Mammary epithelial cell (primary cell): ENCODE measurements at regions not wholly inside any gene's neighbourhood (a gene's known extent, or its start where the extent isn't known, plus 50 kb on each side); places are given as distances from the start of the nearest gene placed in this dataset.

Source experiments
- CTCF ChIP-seq, 2 donors: IDR thresholded peaks in 1 of 2; conservative IDR thresholded peaks in 1 of 2; 2 replicates each; pipeline ENCODE4 v1.5.1; 2011 to 2012; ENCODE audit warnings: inconsistent platforms in 2 of 2, low read length in 2 of 2, mild to moderate bottlenecking in 2 of 2, control low read depth in 1 of 2, low read depth in 1 of 2; ENCODE audit not compliant: insufficient read depth in 1 of 2; ENCODE audit errors: extremely low read depth in 1 of 2
- EZH2 ChIP-seq: IDR thresholded peaks from 2 replicates; pipeline ENCODE4 v1.6.1; 2012; ENCODE audit warnings: low read length, inconsistent platforms, borderline replicate concordance

DNA sequence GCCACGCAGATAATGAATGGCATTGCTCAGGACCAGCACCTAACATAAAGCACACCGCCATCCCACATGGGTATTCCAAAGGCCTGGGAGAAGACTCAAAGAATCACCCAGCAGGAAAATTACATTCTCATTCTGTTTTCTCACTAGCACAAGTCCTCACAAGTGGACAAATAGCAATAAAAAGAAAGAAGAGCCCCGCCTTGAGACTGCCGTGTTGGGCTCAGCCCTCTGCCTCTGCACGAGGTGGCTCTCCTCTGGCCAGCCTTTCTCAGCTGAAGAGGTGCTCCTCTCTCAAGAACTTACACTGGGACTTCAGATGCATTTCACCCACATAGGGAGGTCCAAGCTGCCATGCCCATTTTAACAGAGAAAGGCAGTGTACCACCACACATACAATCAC, 207.5 kb downstream of the SPTSSA start:
- no peak for TF ChIP-seq CTCF (conservative IDR thresholded peaks at IDR 0.05 in 1 of 2, IDR thresholded peaks at IDR 0.05 in 1 of 2; ENCODE audit: extremely low read depth in 1 of 2, insufficient read depth in 1 of 2, low read depth in 1 of 2, low read length in 2 of 2)
- TF ChIP-seq EZH2: no peak
